ENCODE measurements at regions not wholly inside any gene's neighbourhood (a gene's known extent, or its start where the extent isn't known, plus 50 kb on each side); places are given as distances from the start of the nearest gene placed in this dataset.

GRCh38 chr11:70018816-70019215 lies 59.3 kb upstream of the ANO1 start:
- TF ChIP-seq POLR2AphosphoS5 (IDR thresholded peaks at IDR 0.05; ENCODE audit: low read depth, low read length) (no peak), CTCF (IDR thresholded peaks at IDR 0.05) (no peak)

Measured in Panc1 (cell line).